Ovary (tissue), 7 donors: ENCODE measurements at regions not wholly inside any gene's neighbourhood (a gene's known extent, or its start where the extent isn't known, plus 50 kb on each side); places are given as distances from the start of the nearest gene placed in this dataset.

Experiments
- DNase-seq, 5 donors: peaks; one replicate each; pipeline ENCODE4 v3.0.0-alpha.2; 2019 to 2020
- H3K27ac ChIP-seq, 2 donors: fragments of 200-600 bp; one replicate each; pipeline versions ENCODE4 v1.5.1 to v1.8.0; 2019 to 2022
- H3K27me3 ChIP-seq: fragments of 200-600 bp; one replicate; pipeline ENCODE4 v1.8.0; 2022
- H3K36me3 ChIP-seq: fragments of 200-600 bp; sonication (generic); one replicate; pipeline ENCODE4 v1.5.1; 2019
- H3K4me1 ChIP-seq: one replicate; pipeline ENCODE4 v1.8.1; 2013; ENCODE audit warnings: mild to moderate bottlenecking, moderate library complexity; ENCODE audit not compliant: insufficient read depth
- H3K4me3 ChIP-seq: fragments of 200-600 bp; sonication (generic); one replicate; pipeline ENCODE4 v1.5.1; 2017
- H3K9me3 ChIP-seq, 2 donors: fragments of 200-600 bp in 1 of 2; sonication (generic) in 1 of 2; one replicate each; pipeline versions ENCODE4 v1.5.1 to v1.8.1; 2013 to 2019; ENCODE audit warnings: mild to moderate bottlenecking in 1 of 2, moderate library complexity in 1 of 2
- CTCF ChIP-seq, 3 donors: fragments of 450-650 bp in 2 of 3; fragments of 200-600 bp in 1 of 3; IDR thresholded peaks; one replicate each; pipeline versions ENCODE4 v1.5.1 to v1.8.0; 2016 to 2022; ENCODE audit warnings: antibody characterized with exemption in 3 of 3, mild to moderate bottlenecking in 1 of 3
- EP300 ChIP-seq: sonication (generic); formaldehyde crosslinking; IDR thresholded peaks from one replicate; pipeline ENCODE4 v1.6.1; 2017; ENCODE audit warnings: antibody characterized with exemption
- POLR2A ChIP-seq: fragments of 450-650 bp; IDR thresholded peaks from one replicate; pipeline ENCODE4 v1.6.1; 2017; ENCODE audit warnings: antibody characterized with exemption, mild to moderate bottlenecking, moderate library complexity
- WGBS, 3 donors: extraction: QIAGEN DNeasy Blood & Tissue Kit in 1 of 3; methylation state at CpG; one replicate each; pipeline versions ENCODE4 v1.1.5 to v1.1.7; 2013 to 2017; 5-methylcytosine and 5-hydroxymethylcytosine counted together
- intact Hi-C, 4 donors: fragments of 100-400 bp; cut with DNase I; formaldehyde crosslinking; loops; one replicate each; pipeline versions ENCODE4 v1.11.0 to v1.15.1; 2022 to 2023
- donor health status: DM: no; HTN: no; CAD: no; lungs with moderate emphysema.
- donor health status: DM: no; HTN: no; CAD: no.
- donor health status: Bipolar disorder and iron deficiency.
- donor health status: DM: no; HTN: no; CAD: no.
- donor health status: DM: yes; HTN: yes; CAD: no.

- no peak for TF ChIP-seq EP300
- no peak for TF ChIP-seq CTCF (IDR thresholded peaks at IDR 0.05)
- TF ChIP-seq POLR2A: no peak
- H3K27ac ChIP-seq: no peak overlapping the region
Measured at GRCh38 chr2:138125306-138126288, 161.3 kb downstream of the HNMT start.

GRCh38 chr2:138132108-138132507 lies 167.8 kb downstream of the HNMT start:
- Histone ChIP-seq H3K4me1 (peaks cover 2% of the 10 kb centered on the region), H3K27me3 (no peaks in the 10 kb centered on the region), H3K4me3 (no peak overlapping the region), H3K27ac (no peak overlapping the region), H3K36me3 (no peaks in the 10 kb centered on the region), H3K9me3 (no peaks in the 10 kb centered on the region)
- TF ChIP-seq EP300: no peak
- TF ChIP-seq CTCF (IDR thresholded peaks at IDR 0.05): no peak
- no peak for TF ChIP-seq POLR2A
- DNase-seq: no peak
- intact Hi-C loops: no loop called here
- 92 to 98% (median 94%) methylated on average over 1 of the region's 1 CpG for WGBS, 3 donors

More at GRCh38 chr2:138125306-138126288, 161.3 kb downstream of the HNMT start:
- H3K9me3 ChIP-seq: no peaks in the 10 kb centered on the region
- no peaks in the 10 kb centered on the region for H3K4me1 ChIP-seq
- DNase-seq: no peak
- no peaks in the 10 kb centered on the region for H3K27me3 ChIP-seq
- H3K4me3 ChIP-seq: no peak overlapping the region
- 91 to 94% (median 92%) methylated on average over 11 of the region's 11 CpGs for WGBS, 3 donors
- intact Hi-C loops: no loop called here
- no peaks in the 10 kb centered on the region for H3K36me3 ChIP-seq

GRCh38 chr2:138137949-138138348 lies 173.7 kb downstream of the HNMT start:
- no peak overlapping the region for H3K27ac ChIP-seq
- no peaks in the 10 kb centered on the region for H3K27me3 ChIP-seq
- peaks cover under 1% of the 10 kb centered on the region for H3K4me1 ChIP-seq
- no peak overlapping the region for H3K4me3 ChIP-seq
- no peak for DNase-seq
- no peaks in the 10 kb centered on the region for H3K36me3 ChIP-seq
- H3K9me3 ChIP-seq: no peaks in the 10 kb centered on the region
- intact Hi-C loops: no loop called here
- no peak for TF ChIP-seq CTCF (IDR thresholded peaks at IDR 0.05)
- no peak for TF ChIP-seq POLR2A
- no peak for TF ChIP-seq EP300

GRCh38 chr2:138147796-138148195 lies 183.5 kb downstream of the HNMT start:
- H3K27ac ChIP-seq: no peak overlapping the region

More at GRCh38 chr2:138147796-138148195, 183.5 kb downstream of the HNMT start:
- Histone ChIP-seq H3K4me1 (no peaks in the 10 kb centered on the region), H3K4me3 (no peak overlapping the region), H3K36me3 (no peaks in the 10 kb centered on the region), H3K27me3 (no peaks in the 10 kb centered on the region), H3K9me3 (no peaks in the 10 kb centered on the region)
- no peak for DNase-seq
- intact Hi-C loops: no loop called here
- WGBS, 3 donors: 77 to 82% (median 79%) methylated on average over 2 of the region's 2 CpGs
- TF ChIP-seq CTCF (IDR thresholded peaks at IDR 0.05): no peak
- no peak for TF ChIP-seq EP300
- TF ChIP-seq POLR2A: no peak
